ENCODE measurements at regions not wholly inside any gene's neighbourhood (a gene's known extent, or its start where the extent isn't known, plus 50 kb on each side); places are given as distances from the start of the nearest gene placed in this dataset.

- TF ChIP-seq MAX (IDR thresholded peaks at IDR 0.05) (no peak), EZH2 (IDR thresholded peaks at IDR 0.05; ENCODE audit: low read depth, low read length, severe bottlenecking) (no peak), JUN (IDR thresholded peaks at IDR 0.05; ENCODE audit: low read depth, low read length) (no peak), EP300 (IDR thresholded peaks at IDR 0.05; ENCODE audit: borderline replicate concordance in 1 of 2, low read depth in 2 of 2, low read length in 2 of 2) (no peak), POLR2AphosphoS5 (IDR thresholded peaks at IDR 0.05; ENCODE audit: low read depth, low read length) (no peak)
- TF ChIP-seq, protein P1, sequence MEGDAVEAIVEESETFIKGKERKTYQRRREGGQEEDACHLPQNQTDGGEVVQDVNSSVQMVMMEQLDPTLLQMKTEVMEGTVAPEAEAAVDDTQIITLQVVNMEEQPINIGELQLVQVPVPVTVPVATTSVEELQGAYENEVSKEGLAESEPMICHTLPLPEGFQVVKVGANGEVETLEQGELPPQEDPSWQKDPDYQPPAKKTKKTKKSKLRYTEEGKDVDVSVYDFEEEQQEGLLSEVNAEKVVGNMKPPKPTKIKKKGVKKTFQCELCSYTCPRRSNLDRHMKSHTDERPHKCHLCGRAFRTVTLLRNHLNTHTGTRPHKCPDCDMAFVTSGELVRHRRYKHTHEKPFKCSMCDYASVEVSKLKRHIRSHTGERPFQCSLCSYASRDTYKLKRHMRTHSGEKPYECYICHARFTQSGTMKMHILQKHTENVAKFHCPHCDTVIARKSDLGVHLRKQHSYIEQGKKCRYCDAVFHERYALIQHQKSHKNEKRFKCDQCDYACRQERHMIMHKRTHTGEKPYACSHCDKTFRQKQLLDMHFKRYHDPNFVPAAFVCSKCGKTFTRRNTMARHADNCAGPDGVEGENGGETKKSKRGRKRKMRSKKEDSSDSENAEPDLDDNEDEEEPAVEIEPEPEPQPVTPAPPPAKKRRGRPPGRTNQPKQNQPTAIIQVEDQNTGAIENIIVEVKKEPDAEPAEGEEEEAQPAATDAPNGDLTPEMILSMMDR (IDR thresholded peaks at IDR 0.05; ENCODE audit: control extremely low read depth in 1 of 3, insufficient read depth in 1 of 3, low read depth in 1 of 3, low read length in 3 of 3), result no peak
Measured at GRCh38 chr2:406231-406630, 118.3 kb upstream of the ALKAL2 start.
